Vagina (tissue), 2 donors: ENCODE measurements at regions not wholly inside any gene's neighbourhood (a gene's known extent, or its start where the extent isn't known, plus 50 kb on each side); places are given as distances from the start of the nearest gene placed in this dataset.

ENCODE experiments used
- CTCF ChIP-seq, 3 experiments: fragments of 450-650 bp in 2 of 3; fragments of 200-600 bp in 1 of 3; sonication (generic) in 1 of 3; IDR thresholded peaks; one replicate each; pipeline ENCODE4 v1.5.1; 2017 to 2019; ENCODE audit warnings: antibody characterized with exemption in 3 of 3, mild to moderate bottlenecking in 2 of 3, moderate library complexity in 2 of 3
- POLR2AphosphoS5 ChIP-seq, 2 donors: sonication (generic); formaldehyde crosslinking; IDR thresholded peaks; one replicate each; pipeline ENCODE4 v1.9.0; 2017; ENCODE audit warnings: antibody characterized with exemption in 2 of 2, mild to moderate bottlenecking in 2 of 2, low read depth in 1 of 2; ENCODE audit not compliant: insufficient read depth in 1 of 2

- no peak for TF ChIP-seq CTCF (IDR thresholded peaks at IDR 0.05)
- no peak for TF ChIP-seq POLR2AphosphoS5 (IDR thresholded peaks at IDR 0.05; ENCODE audit: insufficient read depth in 1 of 2, low read depth in 1 of 2)
Observed at GRCh38 chr4:123557857-123558536, 161.4 kb downstream of the SPRY1 start.
